Coronary artery (tissue), 2 donors: ENCODE measurements at regions not wholly inside any gene's neighbourhood (a gene's known extent, or its start where the extent isn't known, plus 50 kb on each side); places are given as distances from the start of the nearest gene placed in this dataset.

Experiments used
- DNase-seq: peaks from one replicate; pipeline ENCODE4 v3.0.0-alpha.2; 2017; ENCODE audit warnings: low spot score
- H3K27ac ChIP-seq, 2 donors: fragments of 200-600 bp; sonication (generic); one replicate each; pipeline ENCODE4 v1.5.1; 2016 to 2019
- H3K4me3 ChIP-seq: fragments of 200-600 bp; sonication (generic); 2 replicates; pipeline ENCODE4 v1.5.1; 2016; ENCODE audit warnings: mild to moderate bottlenecking, moderate library complexity
- TF ChIP-seq, protein P1 (sequence below): fragments of 200-600 bp; sonication (generic); IDR thresholded peaks from one replicate; pipeline ENCODE4 v1.5.1; 2019; ENCODE audit warnings: antibody characterized with exemption

DNA sequence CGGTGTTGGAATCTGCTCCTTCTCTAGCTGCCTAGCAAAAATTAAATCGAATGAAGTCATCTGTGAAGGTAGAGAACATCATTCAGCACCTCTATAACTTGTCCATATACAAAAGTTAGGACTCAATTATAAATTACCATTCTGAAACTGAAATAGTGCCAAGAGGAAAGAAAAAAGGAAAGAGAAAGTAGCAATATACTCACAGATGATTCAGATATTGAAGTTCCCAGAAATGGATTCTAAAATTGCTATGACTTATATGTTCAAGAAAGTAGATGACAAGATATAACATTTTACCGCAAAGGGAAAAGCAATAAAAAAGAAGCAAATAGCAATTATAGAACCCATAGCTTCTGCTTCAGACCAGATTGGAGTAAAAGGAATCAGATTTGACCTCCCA is 333.6 kb upstream of the GYPC start:
- H3K4me3 ChIP-seq, result no peak overlapping the region
- no peak overlapping the region for H3K27ac ChIP-seq
- TF ChIP-seq, protein P1, sequence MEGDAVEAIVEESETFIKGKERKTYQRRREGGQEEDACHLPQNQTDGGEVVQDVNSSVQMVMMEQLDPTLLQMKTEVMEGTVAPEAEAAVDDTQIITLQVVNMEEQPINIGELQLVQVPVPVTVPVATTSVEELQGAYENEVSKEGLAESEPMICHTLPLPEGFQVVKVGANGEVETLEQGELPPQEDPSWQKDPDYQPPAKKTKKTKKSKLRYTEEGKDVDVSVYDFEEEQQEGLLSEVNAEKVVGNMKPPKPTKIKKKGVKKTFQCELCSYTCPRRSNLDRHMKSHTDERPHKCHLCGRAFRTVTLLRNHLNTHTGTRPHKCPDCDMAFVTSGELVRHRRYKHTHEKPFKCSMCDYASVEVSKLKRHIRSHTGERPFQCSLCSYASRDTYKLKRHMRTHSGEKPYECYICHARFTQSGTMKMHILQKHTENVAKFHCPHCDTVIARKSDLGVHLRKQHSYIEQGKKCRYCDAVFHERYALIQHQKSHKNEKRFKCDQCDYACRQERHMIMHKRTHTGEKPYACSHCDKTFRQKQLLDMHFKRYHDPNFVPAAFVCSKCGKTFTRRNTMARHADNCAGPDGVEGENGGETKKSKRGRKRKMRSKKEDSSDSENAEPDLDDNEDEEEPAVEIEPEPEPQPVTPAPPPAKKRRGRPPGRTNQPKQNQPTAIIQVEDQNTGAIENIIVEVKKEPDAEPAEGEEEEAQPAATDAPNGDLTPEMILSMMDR, result no peak
- no peak for DNase-seq

DNA sequence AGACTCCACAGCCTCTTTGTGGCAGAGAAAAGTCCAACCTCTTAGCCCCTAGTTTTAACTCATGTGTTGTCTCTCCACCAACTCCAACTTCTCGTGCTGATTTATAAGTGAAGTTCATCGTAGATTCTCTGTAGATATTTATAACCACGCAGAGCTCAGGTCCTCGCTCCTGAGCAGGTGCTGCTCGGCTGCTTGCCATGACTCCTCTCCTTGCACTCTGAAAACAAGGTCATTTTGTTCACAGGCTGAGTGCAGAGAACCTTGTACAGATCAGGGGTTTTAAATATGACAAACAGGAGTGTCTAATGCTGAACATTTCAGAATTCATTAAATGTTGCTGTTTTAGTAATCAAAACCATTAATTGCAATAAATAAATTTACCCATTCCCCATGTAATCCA is 330.8 kb upstream of the GYPC start:
- TF ChIP-seq, protein P1, result no peak
- Histone ChIP-seq H3K4me3 (no peak overlapping the region), H3K27ac (no peak overlapping the region)
- no peak for DNase-seq

DNA sequence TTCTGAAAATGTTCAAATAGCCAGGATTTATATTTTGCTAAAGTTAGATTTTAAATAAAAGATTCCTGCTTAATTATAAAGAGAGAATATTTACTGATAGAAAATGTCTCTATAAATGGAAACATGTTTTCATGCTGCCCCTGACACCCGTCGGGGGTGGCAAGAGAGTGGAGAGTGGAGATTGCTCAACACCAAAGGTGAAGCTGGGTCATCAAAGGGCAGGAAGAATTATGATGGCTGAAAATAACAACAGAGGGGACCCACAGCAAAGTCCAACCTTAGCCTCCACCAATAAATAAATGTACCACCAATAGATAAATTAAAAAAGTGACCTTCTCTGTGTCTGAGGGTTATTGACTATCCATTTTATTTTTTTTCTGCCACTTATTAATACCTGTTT is 326.8 kb upstream of the GYPC start:
- no peak overlapping the region for H3K27ac ChIP-seq
- TF ChIP-seq, protein P1, result no peak
- no peak for DNase-seq
- no peak overlapping the region for H3K4me3 ChIP-seq

DNA sequence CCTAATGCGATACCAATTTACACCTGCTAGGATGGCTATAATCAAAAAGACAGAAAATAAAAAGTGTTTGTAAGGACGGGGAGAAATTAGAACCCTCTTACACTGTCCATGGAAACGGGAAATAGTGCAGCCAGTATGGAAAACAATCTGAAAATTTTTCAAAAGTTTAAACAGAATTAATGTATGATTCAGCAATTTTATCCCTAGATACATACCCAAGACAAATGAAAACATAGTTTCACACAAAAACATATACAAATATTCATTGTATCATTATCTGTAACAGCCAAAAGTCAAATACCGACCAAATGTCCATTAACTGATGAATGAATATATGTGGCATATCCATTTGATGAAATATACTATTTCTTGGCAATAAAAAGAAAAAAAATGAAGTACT is 313.5 kb upstream of the GYPC start:
- no peak overlapping the region for H3K4me3 ChIP-seq
- no peak for DNase-seq
- H3K27ac ChIP-seq, result no peak overlapping the region
- TF ChIP-seq, protein P1, result no peak

DNA sequence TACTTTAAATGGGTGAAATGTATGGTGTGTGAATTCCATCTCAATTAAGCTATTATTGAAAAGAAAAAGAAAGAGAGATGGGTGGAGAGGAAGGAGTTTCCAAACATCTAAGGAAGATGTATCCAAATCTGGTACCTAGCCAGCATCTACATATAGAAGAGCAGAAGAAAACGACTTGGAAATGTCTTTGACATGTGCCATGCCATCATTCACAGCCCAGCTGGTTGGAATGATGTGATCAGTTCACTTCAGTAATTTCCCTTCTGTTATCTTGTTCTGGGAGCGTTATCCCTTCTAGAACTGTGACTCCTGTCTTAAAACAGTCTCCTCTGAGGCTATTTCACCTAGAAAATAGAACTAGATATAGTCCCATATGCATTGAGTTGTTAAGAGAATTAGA is 312.8 kb upstream of the GYPC start:
- H3K27ac ChIP-seq, result no peak overlapping the region
- TF ChIP-seq, protein P1, result no peak
- DNase-seq, result no peak
- no peak overlapping the region for H3K4me3 ChIP-seq

DNA sequence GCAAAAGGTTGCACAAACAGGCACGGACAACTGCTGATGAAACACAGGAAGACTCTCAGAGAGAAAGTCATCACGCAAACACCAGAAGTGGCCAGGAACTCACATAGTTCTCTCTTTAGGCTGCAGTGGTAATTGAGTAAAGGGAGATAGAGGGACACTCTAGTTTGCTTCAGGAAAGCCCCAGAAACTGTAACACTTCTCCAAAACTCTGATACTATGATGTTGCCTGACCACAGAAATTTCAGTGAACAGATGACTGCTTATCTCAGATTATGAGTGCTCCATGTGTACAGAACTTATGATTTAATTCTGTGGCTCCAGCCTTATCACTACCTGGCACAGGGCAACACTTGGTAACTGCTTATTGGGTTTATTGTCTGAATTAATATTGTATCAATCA is 311.5 kb upstream of the GYPC start:
- TF ChIP-seq, protein P1, result no peak
- Histone ChIP-seq H3K27ac (no peak overlapping the region), H3K4me3 (no peak overlapping the region)
- DNase-seq, result no peak

DNA sequence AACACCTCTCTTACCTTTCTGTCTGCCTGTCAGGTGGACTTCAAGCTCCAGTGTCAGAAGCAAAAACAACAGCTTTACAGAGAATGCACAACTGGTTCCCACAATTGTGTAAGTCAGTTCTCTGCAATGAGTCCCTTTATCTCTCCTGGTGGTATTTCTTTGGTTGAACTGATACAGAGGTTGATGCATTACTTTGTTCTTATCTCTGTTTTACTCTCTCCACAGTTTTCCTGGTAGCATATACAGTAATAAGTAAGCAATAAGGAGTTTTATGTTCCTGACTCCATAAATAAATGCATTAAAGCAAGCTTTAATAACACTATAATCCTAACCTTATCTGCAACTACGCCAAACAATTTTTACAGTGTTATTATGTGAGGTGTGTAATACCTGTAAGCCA is 310.3 kb upstream of the GYPC start:
- DNase-seq, result no peak
- no peak overlapping the region for H3K4me3 ChIP-seq
- no peak overlapping the region for H3K27ac ChIP-seq
- TF ChIP-seq, protein P1, result no peak
